Effector CD8-positive, alpha-beta T cell (primary cell): ENCODE measurements at regions not wholly inside any gene's neighbourhood (a gene's known extent, or its start where the extent isn't known, plus 50 kb on each side); places are given as distances from the start of the nearest gene placed in this dataset.
"Not testable (repeated sequence)": the region's sequence is repeated elsewhere in the genome, so short reads cannot be mapped to it uniquely, and the experiment has no call there.

ENCODE experiments used
- DNase-seq: peaks from one replicate; lab custom pipeline; 2025; lab: John Stamatoyannopoulos, UW

- DNase-seq = no peak
Measured at GRCh38 chr3:98702166-98702565, 61.0 kb upstream of the ST3GAL6 start.

- no peak for DNase-seq
Measured at GRCh38 chr3:98705212-98705611, 57.9 kb upstream of the ST3GAL6 start.

- DNase-seq = no peak
Measured at GRCh38 chr3:98705694-98706093, 57.4 kb upstream of the ST3GAL6 start.

GRCh38 chr3:98708681-98709080 lies 54.5 kb upstream of the ST3GAL6 start:
- not testable (repeated sequence) for DNase-seq

- no peak for DNase-seq
Measured at GRCh38 chr3:98709441-98709840, 53.7 kb upstream of the ST3GAL6 start.

GRCh38 chr3:98710067-98710659 lies 53.0 kb upstream of the ST3GAL6 start:
- no peak for DNase-seq

- DNase-seq = no peak
Measured at GRCh38 chr3:98711426-98711825, 51.7 kb upstream of the ST3GAL6 start.

GRCh38 chr3:98712726-98713125 lies 50.4 kb upstream of the ST3GAL6 start:
- DNase-seq = no peak

GRCh38 chr3:98713332-98713731 lies 49.8 kb upstream of the ST3GAL6 start:
- not testable (repeated sequence) for DNase-seq
